SK-N-SH (cell line): ENCODE measurements at regions not wholly inside any gene's neighbourhood (a gene's known extent, or its start where the extent isn't known, plus 50 kb on each side); places are given as distances from the start of the nearest gene placed in this dataset.
A peak's percentile ranks its signal among the peaks of the same experiment; 100 is the strongest.

Experiments used
- CTCF ChIA-PET: fragments of 300-600, 350-600 bp; formaldehyde crosslinking; extraction: SDS; loops from one replicate; lab custom pipeline; 2021; lab: Yijun Ruan, JAX
- POLR2A ChIA-PET: fragments of 350-600 bp; sonication (Branson Sonifier 250); formaldehyde crosslinking; extraction: SDS; loops from one replicate; lab custom pipeline; 2020; ENCODE audit warnings: antibody characterized with exemption, inconsistent platforms; lab: Yijun Ruan, JAX
- DNase-seq: peaks from one replicate; pipeline ENCODE4 v3.0.0; 2012
- H2AFZ ChIP-seq: fragments of 200-600 bp; sonication (generic); 2 replicates; pipeline ENCODE4 v1.8.1; 2016; ENCODE audit warnings: antibody characterized with exemption, mild to moderate bottlenecking, low read depth
- H3F3A ChIP-seq: fragments of 200-600 bp; sonication (generic); replicated peaks from 2 replicates; pipeline ENCODE3; 2016; ENCODE audit warnings: antibody characterized with exemption, mild to moderate bottlenecking; ENCODE audit not compliant: insufficient read depth
- H3K27ac ChIP-seq, 2 experiments: fragments of 200-500 bp in 1 of 2; fragments of 200-600 bp in 1 of 2; sonication (Bioruptor generic) in 1 of 2; sonication (generic), shearing (Covaris generic) in 1 of 2; 2 replicates each; pipeline versions ENCODE4 v1.5.1 to v1.6.1; 2014 to 2016; ENCODE audit warnings: low read depth in 2 of 2, inconsistent platforms in 1 of 2, low read length in 1 of 2, mild to moderate bottlenecking in 1 of 2, mixed read lengths in 1 of 2
- H3K27me3 ChIP-seq: fragments of 200-600 bp; sonication (generic), shearing (Covaris generic); 2 replicates; pipeline ENCODE4 v1.6.1; 2016; ENCODE audit warnings: mixed run types; ENCODE audit not compliant: insufficient read depth
- H3K36me3 ChIP-seq, 2 experiments: fragments of 200-500 bp in 1 of 2; fragments of 200-600 bp in 1 of 2; sonication (Bioruptor generic) in 1 of 2; sonication (generic) in 1 of 2; replicated peaks in 1 of 2; 2 replicates each; pipeline versions ENCODE3 to v1.5.1; 2014 to 2016; ENCODE audit warnings: low read length in 1 of 2, mild to moderate bottlenecking in 1 of 2; ENCODE audit not compliant: insufficient read depth in 2 of 2, control insufficient read depth in 1 of 2
- H3K4me1 ChIP-seq, 2 experiments: fragments of 200-500 bp in 1 of 2; fragments of 200-600 bp in 1 of 2; sonication (Bioruptor generic) in 1 of 2; sonication (generic), shearing (Covaris generic) in 1 of 2; 2 replicates each; pipeline versions ENCODE4 v1.5.1 to v1.6.1; 2014 to 2016; ENCODE audit warnings: low read depth in 1 of 2, low read length in 1 of 2, mixed run types in 1 of 2; ENCODE audit not compliant: insufficient read depth in 2 of 2, control insufficient read depth in 1 of 2
- H3K4me2 ChIP-seq: fragments of 200-600 bp; sonication (generic), shearing (Covaris generic); 2 replicates; pipeline ENCODE4 v1.6.1; 2017; ENCODE audit warnings: mixed run types
- H3K4me3 ChIP-seq, 2 experiments: fragments of 200-500 bp in 1 of 2; fragments of 200-600 bp in 1 of 2; sonication (Bioruptor generic) in 1 of 2; sonication (generic), shearing (Covaris generic) in 1 of 2; 2 replicates each; pipeline versions ENCODE4 v1.5.1 to v1.8.1; 2014 to 2016; ENCODE audit warnings: low read depth in 2 of 2, inconsistent platforms in 1 of 2, low read length in 1 of 2, mild to moderate bottlenecking in 1 of 2, mixed read lengths in 1 of 2, moderate library complexity in 1 of 2
- H3K79me2 ChIP-seq: fragments of 200-600 bp; sonication (generic); 2 replicates; pipeline ENCODE4 v1.8.1; 2017; ENCODE audit warnings: mild to moderate bottlenecking; ENCODE audit not compliant: insufficient read depth
- H3K9ac ChIP-seq: fragments of 200-600 bp; sonication (generic); 2 replicates; pipeline ENCODE4 v1.6.1; 2017; ENCODE audit warnings: mixed run types
- H3K9me2 ChIP-seq: fragments of 200-600 bp; sonication (generic); 2 replicates; pipeline ENCODE4 v1.6.1; 2017; ENCODE audit warnings: mixed run types
- H3K9me3 ChIP-seq: fragments of 200-600 bp; sonication (generic); 2 replicates; pipeline ENCODE4 v1.6.1; 2017; ENCODE audit warnings: mixed run types, mild to moderate bottlenecking, moderate library complexity
- H4K20me1 ChIP-seq: fragments of 200-600 bp; sonication (generic); 2 replicates; pipeline ENCODE4 v1.6.1; 2017; ENCODE audit warnings: mild to moderate bottlenecking, mixed run types; ENCODE audit not compliant: insufficient read depth
- CHD2 ChIP-seq: fragments of 150-350 bp; IDR thresholded peaks from 2 replicates; pipeline ENCODE4 v1.6.1; 2018; ENCODE audit warnings: low read length; ENCODE audit not compliant: partially characterized antibody
- ELF1 ChIP-seq: IDR thresholded peaks from 2 replicates; pipeline ENCODE4 v1.4.0; 2012
- EP300 ChIP-seq, 2 experiments: IDR thresholded peaks; 2 replicates each; pipeline versions ENCODE4 v1.4.0 to v1.6.1; 2012; ENCODE audit warnings: borderline replicate concordance in 1 of 2, low read depth in 1 of 2, low read length in 1 of 2
- EZH2phosphoT487 ChIP-seq: fragments of 200-600 bp; sonication (generic); IDR thresholded peaks from 2 replicates; pipeline ENCODE4 v1.6.1; 2017; ENCODE audit warnings: low read depth, mixed run types, mild to moderate bottlenecking, antibody characterized with exemption, moderate library complexity, borderline replicate concordance
- FOXJ3 ChIP-seq: sonication (generic); formaldehyde crosslinking; IDR thresholded peaks from 2 replicates; pipeline ENCODE4 v1.5.1; 2020; ENCODE audit warnings: mild to moderate bottlenecking, missing genetic modification reagents
- GATA2 ChIP-seq: sonication (generic); formaldehyde crosslinking; IDR thresholded peaks from 2 replicates; pipeline ENCODE4 v1.5.0; 2020; ENCODE audit warnings: mild to moderate bottlenecking, missing genetic modification reagents
- JUND ChIP-seq: IDR thresholded peaks from 2 replicates; pipeline ENCODE4 v1.4.0; 2012
- MEF2A ChIP-seq: IDR thresholded peaks from 2 replicates; pipeline ENCODE4 v1.4.0; 2012; ENCODE audit warnings: low read depth, borderline replicate concordance
- RAD21 ChIP-seq: IDR thresholded peaks from 2 replicates; pipeline ENCODE4 v1.6.1; 2012; ENCODE audit warnings: mild to moderate bottlenecking, low read length
- SIN3A ChIP-seq: IDR thresholded peaks from 2 replicates; pipeline ENCODE4 v1.6.1; 2012; ENCODE audit warnings: low read depth, mild to moderate bottlenecking, low read length, moderate library complexity, borderline replicate concordance
- SMC3 ChIP-seq: IDR thresholded peaks from 2 replicates; pipeline ENCODE4 v1.6.1; 2012; ENCODE audit warnings: low read depth, low read length, improper control_type of control experiment
- TAF1 ChIP-seq: IDR thresholded peaks from 2 replicates; pipeline ENCODE4 v1.6.1; 2012; ENCODE audit warnings: low read depth, mild to moderate bottlenecking, low read length, moderate library complexity, borderline replicate concordance
- TCF12 ChIP-seq: IDR thresholded peaks from 2 replicates; pipeline ENCODE4 v1.4.0; 2012
- TEAD4 ChIP-seq: IDR thresholded peaks from 2 replicates; pipeline ENCODE4 v1.4.0; 2012; ENCODE audit warnings: mild to moderate bottlenecking, borderline replicate concordance; ENCODE audit not compliant: insufficient read depth
- WGBS: methylation state at CpG from one replicate; pipeline ENCODE4 v1.1.6; 2017; ENCODE audit warnings: low lambda C conversion rate; 5-methylcytosine and 5-hydroxymethylcytosine counted together

DNA sequence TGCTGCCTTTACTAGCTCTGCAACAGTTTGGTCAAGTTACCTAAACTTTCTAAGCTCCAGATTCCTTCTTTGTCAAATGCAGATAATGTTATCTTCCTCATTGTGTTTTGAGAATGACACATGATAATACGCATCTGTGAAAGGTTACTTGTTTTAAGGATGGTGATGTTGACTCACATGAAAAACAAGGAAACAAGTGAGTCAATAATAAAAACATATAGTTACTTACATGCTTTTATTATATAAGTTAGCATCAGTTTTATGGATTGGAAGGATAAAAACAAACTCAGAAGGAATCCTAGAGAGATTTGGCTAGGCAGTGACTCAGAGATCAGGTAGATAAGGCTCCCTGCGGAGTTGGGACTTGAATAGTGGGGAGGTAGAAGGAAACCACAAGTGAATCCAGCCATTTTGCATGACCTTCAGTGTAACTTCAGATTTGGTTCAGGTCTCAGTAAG, 144.6 kb downstream of the LMO4 start (continued):
- TF ChIP-seq FOXJ3 (CRISPR knock-in tag) (no peak), RAD21 (no peak), JUND (peak; percentile 66), MEF2A (no peak), CHD2 (no peak), TCF12 (peak; percentile 28; the same call in 1 of the 2 replicates), GATA2 (CRISPR knock-in tag) (no peak), EP300 (IDR thresholded peaks at IDR 0.05; ENCODE audit: borderline replicate concordance in 1 of 2, low read depth in 1 of 2, low read length in 1 of 2) (no peak), TAF1 (no peak)

DNA sequence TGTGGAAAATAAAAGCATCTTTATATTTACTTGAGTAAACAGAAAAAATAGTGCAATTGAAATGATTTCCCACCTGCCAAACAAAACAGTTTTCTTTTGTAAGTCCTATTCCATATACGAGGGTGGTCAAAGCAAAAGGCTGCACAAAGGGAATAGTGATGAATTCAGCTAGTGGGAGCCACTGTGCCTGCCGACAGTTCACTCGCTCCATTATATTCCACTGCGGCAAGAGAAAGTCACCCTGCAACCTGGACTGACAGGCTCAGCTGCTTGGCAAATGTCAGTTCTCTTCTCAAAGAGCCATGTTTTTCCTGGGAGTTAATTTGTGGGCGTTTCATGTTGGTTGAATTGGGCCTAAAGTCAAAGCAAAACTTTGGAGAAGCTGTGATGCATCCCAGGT, 145.4 kb downstream of the LMO4 start:
- no peak for TF ChIP-seq RAD21
- H3K9me3 ChIP-seq: no peaks in the 10 kb centered on the region
- no peaks in the 10 kb centered on the region for H3K79me2 ChIP-seq
- ChIA-PET CTCF (no interaction called here), POLR2A (no interaction called here)
- H3K4me2 ChIP-seq: no peak overlapping the region
- H3K4me1 ChIP-seq: no peaks in the 10 kb centered on the region
- H3K4me3 ChIP-seq: no peak overlapping the region
- DNase-seq: no peak
- H3K36me3 ChIP-seq: no peaks in the 10 kb centered on the region
- no peak overlapping the region for H2AFZ ChIP-seq
- H3K27me3 ChIP-seq: no peaks in the 10 kb centered on the region
- no peaks in the 10 kb centered on the region for H4K20me1 ChIP-seq
- H3K27ac ChIP-seq: no peak overlapping the region
- H3F3A ChIP-seq: peaks cover 5% of the 10 kb centered on the region
- no peaks in the 10 kb centered on the region for H3K9me2 ChIP-seq
- H3K9ac ChIP-seq: no peak overlapping the region
- WGBS: 77% methylated on average over 5 of the region's 5 CpGs

DNA sequence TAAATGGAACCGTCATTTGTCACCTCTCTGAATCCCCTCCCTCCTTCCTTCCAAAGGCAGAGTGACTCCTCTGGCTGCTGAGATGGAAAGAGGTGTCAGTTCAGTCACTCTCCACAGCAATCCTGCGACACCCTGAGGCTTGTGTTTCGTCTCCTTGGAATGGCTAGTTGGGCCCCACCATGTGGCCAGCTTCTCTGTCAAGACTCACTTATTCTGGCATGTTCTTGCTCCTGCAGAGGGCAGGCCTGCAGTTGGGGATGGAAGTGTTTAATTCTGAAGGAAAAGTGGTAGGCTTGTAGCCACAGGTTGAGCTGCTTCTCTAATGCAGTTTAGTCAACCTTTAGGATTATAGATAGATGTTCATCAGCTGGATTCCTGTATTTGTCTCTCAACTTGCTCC, 149.6 kb downstream of the LMO4 start:
- H3K9ac ChIP-seq: no peak overlapping the region
- H3K36me3 ChIP-seq: no peaks in the 10 kb centered on the region
- no peak overlapping the region for H3K4me3 ChIP-seq
- no peaks in the 10 kb centered on the region for H4K20me1 ChIP-seq
- no peaks in the 10 kb centered on the region for H3K9me2 ChIP-seq
- ChIA-PET POLR2A (no interaction called here), CTCF (no interaction called here)
- 51% methylated on average over 3 of the region's 3 CpGs for WGBS
- no peaks in the 10 kb centered on the region for H3K79me2 ChIP-seq
- no peak overlapping the region for H3K27ac ChIP-seq
- 0 out of 2 replicates have a peak, but pooled peaks cover 3% of the 10 kb centered on the region for H3K9me3 ChIP-seq
- DNase-seq: no peak
- no peaks in the 10 kb centered on the region for H3K4me1 ChIP-seq
- peaks cover 3% of the 10 kb centered on the region for H3F3A ChIP-seq
- H2AFZ ChIP-seq: no peak overlapping the region
- no peak overlapping the region for H3K4me2 ChIP-seq
- TF ChIP-seq TCF12 (no peak), EP300 (IDR thresholded peaks at IDR 0.05; ENCODE audit: borderline replicate concordance in 1 of 2, low read depth in 1 of 2, low read length in 1 of 2) (no peak), TEAD4 (no peak), EZH2phosphoT487 (no peak), SIN3A (no peak), SMC3 (no peak), ELF1 (no peak), TAF1 (no peak)
- no peaks in the 10 kb centered on the region for H3K27me3 ChIP-seq
